ENCODE measurements at regions not wholly inside any gene's neighbourhood (a gene's known extent, or its start where the extent isn't known, plus 50 kb on each side); places are given as distances from the start of the nearest gene placed in this dataset.
A peak's percentile ranks its signal among the peaks of the same experiment; 100 is the strongest.
"Not testable (repeated sequence)": the region's sequence is repeated elsewhere in the genome, so short reads cannot be mapped to it uniquely, and the experiment has no call there.

DNA sequence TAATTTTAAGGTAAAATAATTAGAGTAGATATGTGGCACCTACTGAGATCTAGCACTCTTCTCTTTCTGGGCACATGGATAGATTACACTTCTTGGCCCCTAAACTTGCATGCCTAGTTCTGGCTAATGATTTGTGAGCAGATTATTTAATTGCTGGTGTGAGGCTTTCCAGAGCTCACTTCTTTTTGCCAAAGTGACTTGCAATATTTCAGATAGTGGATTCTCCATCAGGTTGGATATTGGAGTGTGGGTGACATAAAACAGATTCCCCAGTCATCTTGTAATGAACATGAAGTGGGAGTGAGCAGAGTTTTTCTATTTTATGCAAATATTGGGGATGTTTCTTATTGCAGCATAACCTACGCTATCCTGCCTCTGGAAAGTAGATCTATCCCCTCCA, 247.9 kb downstream of the KLF5 start:
- Mint-ChIP-seq H3K4me3 (no peak overlapping the region), H3K27me3 (ENCODE audit: low read depth) (no peaks in the 10 kb centered on the region), H3K9me3 (peaks cover 2% of the 10 kb centered on the region), H3K36me3 (ENCODE audit: low read depth) (no peaks in the 10 kb centered on the region), H3K27ac (no peak overlapping the region), H3K4me1 (no peaks in the 10 kb centered on the region)
- no peak for TF ChIP-seq CTCF (IDR thresholded peaks at IDR 0.05; ENCODE audit: unreplicated experiment in 3 of 3)

- Mint-ChIP-seq H3K4me3 (no peak overlapping the region), H3K9me3 (peaks cover 2% of the 10 kb centered on the region), H3K27ac (no peak overlapping the region), H3K27me3 (ENCODE audit: low read depth) (no peaks in the 10 kb centered on the region), H3K36me3 (ENCODE audit: low read depth) (no peaks in the 10 kb centered on the region), H3K4me1 (no peaks in the 10 kb centered on the region)
- TF ChIP-seq CTCF (IDR thresholded peaks at IDR 0.05; ENCODE audit: unreplicated experiment in 3 of 3) = no peak
Measured at GRCh38 chr13:73304442-73304841, 245.6 kb downstream of the KLF5 start.

GRCh38 chr13:73303851-73304250, 245.0 kb downstream of the KLF5 start:
- peaks cover 2% of the 10 kb centered on the region for H3K9me3 Mint-ChIP-seq

GRCh38 chr13:73301622-73302021, 242.8 kb downstream of the KLF5 start:
- not testable (repeated sequence) for H3K27me3 Mint-ChIP-seq (ENCODE audit: low read depth)

More at GRCh38 chr13:73303851-73304250, 245.0 kb downstream of the KLF5 start:
- H3K4me1 Mint-ChIP-seq = no peaks in the 10 kb centered on the region
- H3K4me3 Mint-ChIP-seq = no peak overlapping the region
- H3K36me3 Mint-ChIP-seq (ENCODE audit: low read depth) = no peaks in the 10 kb centered on the region
- no peak for TF ChIP-seq CTCF (IDR thresholded peaks at IDR 0.05; ENCODE audit: unreplicated experiment in 3 of 3)
- no peaks in the 10 kb centered on the region for H3K27me3 Mint-ChIP-seq (ENCODE audit: low read depth)
- H3K27ac Mint-ChIP-seq = no peak overlapping the region

DNA sequence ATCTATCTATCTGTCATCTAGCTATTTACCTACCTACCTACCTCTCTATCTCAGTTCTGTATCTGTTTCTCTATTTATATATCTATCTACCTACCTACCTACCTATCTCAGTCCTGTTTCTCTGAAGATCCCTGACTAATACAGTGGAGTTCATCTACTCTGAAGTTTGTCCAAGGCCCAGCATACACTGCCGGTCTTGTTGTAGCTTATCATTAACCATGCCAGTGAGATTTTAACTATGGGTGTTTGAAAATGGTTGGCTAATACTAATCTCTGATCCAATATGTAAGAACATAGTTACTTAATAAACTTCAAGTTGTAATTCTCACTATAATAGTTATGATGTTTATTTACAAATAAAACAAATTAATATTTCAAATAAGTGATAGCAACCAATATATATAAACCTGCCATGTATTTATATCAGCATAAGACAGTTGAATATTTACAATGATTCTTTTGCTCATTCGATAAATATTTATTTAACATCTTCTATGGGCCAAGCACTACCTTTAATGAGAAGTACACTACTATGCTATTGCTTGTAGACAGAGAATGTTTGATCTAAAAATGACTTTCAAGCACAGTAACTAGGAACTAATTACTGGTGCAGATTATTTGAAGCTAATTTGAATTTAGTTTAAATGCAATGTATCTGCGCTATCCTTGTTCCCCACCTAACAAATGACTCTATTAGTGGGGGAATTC, 242.1 kb downstream of the KLF5 start:
- peak overlapping the region; percentile 43 to 88 (median 44) for H3K27ac Mint-ChIP-seq
- TF ChIP-seq CTCF (IDR thresholded peaks at IDR 0.05; ENCODE audit: unreplicated experiment in 3 of 3) = no peak
- H3K36me3 Mint-ChIP-seq (ENCODE audit: low read depth) = no peaks in the 10 kb centered on the region
- H3K4me3 Mint-ChIP-seq = no peak overlapping the region
- no peaks in the 10 kb centered on the region for H3K4me1 Mint-ChIP-seq
- no peaks in the 10 kb centered on the region for H3K27me3 Mint-ChIP-seq (ENCODE audit: low read depth)
- H3K9me3 Mint-ChIP-seq = no peaks in the 10 kb centered on the region

More at GRCh38 chr13:73301622-73302021, 242.8 kb downstream of the KLF5 start:
- H3K36me3 Mint-ChIP-seq (ENCODE audit: low read depth); H3K4me3 Mint-ChIP-seq; H3K4me1 Mint-ChIP-seq; H3K9me3 Mint-ChIP-seq: not testable (repeated sequence)
- H3K27ac Mint-ChIP-seq = peak overlapping the region in 1 of 3 experiments; percentile 15

GRCh38 chr13:73299787-73300186, 241.0 kb downstream of the KLF5 start:
- TF ChIP-seq CTCF (IDR thresholded peaks at IDR 0.05; ENCODE audit: unreplicated experiment in 3 of 3) = no peak
- no peaks in the 10 kb centered on the region for H3K27me3 Mint-ChIP-seq (ENCODE audit: low read depth)
- H3K9me3 Mint-ChIP-seq = no peaks in the 10 kb centered on the region
- H3K4me1 Mint-ChIP-seq = no peaks in the 10 kb centered on the region
- H3K27ac Mint-ChIP-seq = no peak overlapping the region
- no peak overlapping the region for H3K4me3 Mint-ChIP-seq
- H3K36me3 Mint-ChIP-seq (ENCODE audit: low read depth) = no peaks in the 10 kb centered on the region

Measured in nephron (organoid).